ENCODE measurements at regions not wholly inside any gene's neighbourhood (a gene's known extent, or its start where the extent isn't known, plus 50 kb on each side); places are given as distances from the start of the nearest gene placed in this dataset.
A peak's percentile ranks its signal among the peaks of the same experiment; 100 is the strongest.

DNA sequence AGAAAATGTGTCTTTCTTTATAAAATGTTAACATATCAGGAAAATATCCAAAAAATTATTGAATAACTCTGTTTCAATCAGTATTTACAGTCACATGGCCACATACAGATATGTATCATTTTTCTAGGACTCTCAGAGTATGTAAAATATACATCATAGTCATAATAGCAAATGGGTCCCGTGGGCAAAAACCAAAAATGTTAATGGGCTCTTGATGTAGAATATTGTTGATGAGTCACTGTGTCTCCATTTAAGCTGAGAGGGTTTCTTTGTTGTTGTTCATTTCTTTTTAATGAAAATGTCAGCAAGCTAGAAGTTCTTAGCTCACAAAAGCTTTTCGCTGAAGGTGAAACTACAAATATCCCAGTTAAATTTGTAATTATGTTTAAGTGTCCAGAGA lies 1713.1 kb upstream of the PCDH20 start:
- Histone ChIP-seq H3K27me3 (ENCODE audit: control insufficient read depth, insufficient read depth, low read length) (no peaks in the 10 kb centered on the region), H3K36me3 (ENCODE audit: control insufficient read depth, insufficient read depth, low read length) (no peaks in the 10 kb centered on the region), H3K4me3 (ENCODE audit: low read depth, low read length) (no peak overlapping the region)
- no peak for FAIRE-seq
- DNase-seq (ENCODE audit: low read depth) = no peak
- TF ChIP-seq, protein P1, sequence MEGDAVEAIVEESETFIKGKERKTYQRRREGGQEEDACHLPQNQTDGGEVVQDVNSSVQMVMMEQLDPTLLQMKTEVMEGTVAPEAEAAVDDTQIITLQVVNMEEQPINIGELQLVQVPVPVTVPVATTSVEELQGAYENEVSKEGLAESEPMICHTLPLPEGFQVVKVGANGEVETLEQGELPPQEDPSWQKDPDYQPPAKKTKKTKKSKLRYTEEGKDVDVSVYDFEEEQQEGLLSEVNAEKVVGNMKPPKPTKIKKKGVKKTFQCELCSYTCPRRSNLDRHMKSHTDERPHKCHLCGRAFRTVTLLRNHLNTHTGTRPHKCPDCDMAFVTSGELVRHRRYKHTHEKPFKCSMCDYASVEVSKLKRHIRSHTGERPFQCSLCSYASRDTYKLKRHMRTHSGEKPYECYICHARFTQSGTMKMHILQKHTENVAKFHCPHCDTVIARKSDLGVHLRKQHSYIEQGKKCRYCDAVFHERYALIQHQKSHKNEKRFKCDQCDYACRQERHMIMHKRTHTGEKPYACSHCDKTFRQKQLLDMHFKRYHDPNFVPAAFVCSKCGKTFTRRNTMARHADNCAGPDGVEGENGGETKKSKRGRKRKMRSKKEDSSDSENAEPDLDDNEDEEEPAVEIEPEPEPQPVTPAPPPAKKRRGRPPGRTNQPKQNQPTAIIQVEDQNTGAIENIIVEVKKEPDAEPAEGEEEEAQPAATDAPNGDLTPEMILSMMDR (IDR thresholded peaks at IDR 0.05; ENCODE audit: insufficient read depth, low read length, severe bottlenecking) = no peak

- FAIRE-seq = no peak
- Histone ChIP-seq H3K36me3 (ENCODE audit: control insufficient read depth, insufficient read depth, low read length) (no peaks in the 10 kb centered on the region), H3K27me3 (ENCODE audit: control insufficient read depth, insufficient read depth, low read length) (no peaks in the 10 kb centered on the region), H3K4me3 (ENCODE audit: low read depth, low read length) (no peak overlapping the region)
- TF ChIP-seq, protein P1 (IDR thresholded peaks at IDR 0.05; ENCODE audit: insufficient read depth, low read length, severe bottlenecking) = no peak
- DNase-seq (ENCODE audit: low read depth) = peak; percentile 26
These were observed 1709.2 kb upstream of the PCDH20 start for GRCh38 chr13:63124863-63125262.

DNA sequence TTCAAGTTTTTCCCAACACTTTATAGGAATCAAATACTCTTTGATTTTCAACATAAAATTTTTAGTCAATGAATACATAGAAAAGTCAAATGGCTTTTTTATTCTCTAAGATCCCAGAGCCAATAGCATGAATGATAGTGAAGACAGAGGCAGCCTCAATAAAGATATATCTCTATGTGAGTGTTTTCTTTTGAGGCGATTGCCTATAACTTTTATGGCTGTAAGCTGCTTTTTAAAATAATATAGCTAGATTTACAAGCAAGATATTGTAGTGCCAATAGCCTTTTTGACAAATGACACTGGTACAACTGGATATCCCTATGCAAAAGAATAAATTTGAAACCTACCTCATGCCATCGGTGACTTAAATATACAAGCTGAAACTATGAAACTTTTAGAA lies 1705.2 kb upstream of the PCDH20 start:
- H3K4me3 ChIP-seq (ENCODE audit: low read depth, low read length) = no peak overlapping the region
- DNase-seq (ENCODE audit: low read depth) (no peak), FAIRE-seq (no peak)
- no peaks in the 10 kb centered on the region for H3K36me3 ChIP-seq (ENCODE audit: control insufficient read depth, insufficient read depth, low read length)
- TF ChIP-seq, protein P1 (IDR thresholded peaks at IDR 0.05; ENCODE audit: insufficient read depth, low read length, severe bottlenecking) = no peak
- H3K27me3 ChIP-seq (ENCODE audit: control insufficient read depth, insufficient read depth, low read length) = no peaks in the 10 kb centered on the region

DNA sequence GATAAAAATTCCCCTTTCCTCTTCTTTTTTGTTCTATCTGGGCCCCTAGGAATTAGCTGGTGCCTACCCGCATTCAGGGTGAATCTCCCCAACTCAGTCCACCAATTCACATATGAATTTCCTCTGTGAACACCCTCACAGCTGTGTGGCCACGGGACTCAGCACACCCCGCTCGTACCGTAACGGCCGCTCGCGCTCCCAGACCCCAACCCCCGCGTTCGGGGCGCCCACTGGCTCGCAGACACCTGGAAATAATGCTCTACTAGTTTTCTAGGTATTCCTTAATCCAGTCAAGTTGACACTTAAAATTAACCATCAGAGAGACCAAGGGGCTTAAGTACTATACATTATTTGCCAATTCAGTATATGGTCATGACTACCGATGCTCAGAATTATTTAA lies 1702.1 kb upstream of the PCDH20 start:
- Histone ChIP-seq H3K27me3 (ENCODE audit: control insufficient read depth, insufficient read depth, low read length) (no peaks in the 10 kb centered on the region), H3K36me3 (ENCODE audit: control insufficient read depth, insufficient read depth, low read length) (no peaks in the 10 kb centered on the region), H3K4me3 (ENCODE audit: low read depth, low read length) (no peak overlapping the region)
- no peak for FAIRE-seq
- TF ChIP-seq, protein P1 (IDR thresholded peaks at IDR 0.05; ENCODE audit: insufficient read depth, low read length, severe bottlenecking) = no peak
- no peak for DNase-seq (ENCODE audit: low read depth)

DNA sequence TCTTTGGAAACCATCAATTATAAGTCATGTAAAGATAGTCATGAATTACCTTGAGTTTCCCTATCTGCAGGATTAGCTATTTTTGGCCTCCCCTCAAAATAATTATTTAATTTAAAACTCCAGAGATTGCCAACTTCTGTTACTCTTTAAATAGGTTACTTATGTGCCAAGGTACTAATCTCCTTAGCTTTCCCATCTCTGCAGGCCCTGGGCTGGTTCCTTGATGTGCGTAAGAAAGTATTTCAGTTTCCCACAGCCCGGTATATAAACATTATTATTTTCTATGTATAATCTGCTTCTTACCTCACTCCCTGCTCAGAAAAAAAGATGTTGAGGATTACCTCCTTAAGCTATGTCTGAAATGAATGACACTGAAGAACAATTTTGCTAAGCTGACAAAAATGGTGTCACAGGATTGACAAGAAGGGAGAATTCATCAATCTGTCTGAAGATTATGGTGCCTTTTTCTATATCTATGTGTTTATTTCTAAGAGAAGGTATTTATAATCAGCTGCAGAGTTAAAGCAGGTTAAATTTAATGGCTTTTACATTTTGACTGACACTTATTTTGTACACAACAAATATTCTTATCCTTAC lies 1697.2 kb upstream of the PCDH20 start:
- DNase-seq (ENCODE audit: low read depth) = no peak
- H3K27me3 ChIP-seq (ENCODE audit: control insufficient read depth, insufficient read depth, low read length) = no peaks in the 10 kb centered on the region
- H3K4me3 ChIP-seq (ENCODE audit: low read depth, low read length) = no peak overlapping the region
- no peaks in the 10 kb centered on the region for H3K36me3 ChIP-seq (ENCODE audit: control insufficient read depth, insufficient read depth, low read length)
- no peak for FAIRE-seq
- TF ChIP-seq, protein P1 (IDR thresholded peaks at IDR 0.05; ENCODE audit: insufficient read depth, low read length, severe bottlenecking) = no peak

DNA sequence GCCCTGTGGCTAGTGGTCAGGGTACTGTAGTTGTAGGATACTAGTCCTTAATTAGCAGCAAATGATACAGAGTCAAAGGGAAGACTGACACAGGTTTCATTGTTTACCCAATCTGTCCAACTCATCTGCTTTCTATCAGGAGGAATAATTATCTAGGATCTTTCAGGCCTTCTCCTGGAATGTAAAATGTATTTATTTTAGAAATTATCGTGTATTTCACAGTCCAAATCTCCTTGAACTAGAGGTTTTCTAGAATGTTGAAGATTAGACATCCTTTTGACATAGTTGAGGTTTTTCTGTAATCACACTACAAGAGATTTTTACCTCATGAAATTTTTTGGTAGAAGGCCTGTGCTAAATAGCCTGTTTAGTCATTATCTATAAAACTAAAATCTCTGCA lies 1694.8 kb upstream of the PCDH20 start:
- H3K27me3 ChIP-seq (ENCODE audit: control insufficient read depth, insufficient read depth, low read length) = no peaks in the 10 kb centered on the region
- DNase-seq (ENCODE audit: low read depth) (no peak), FAIRE-seq (no peak)
- H3K4me3 ChIP-seq (ENCODE audit: low read depth, low read length) = no peak overlapping the region
- H3K36me3 ChIP-seq (ENCODE audit: control insufficient read depth, insufficient read depth, low read length) = no peaks in the 10 kb centered on the region
- TF ChIP-seq, protein P1 (IDR thresholded peaks at IDR 0.05; ENCODE audit: insufficient read depth, low read length, severe bottlenecking) = no peak
